ENCODE measurements at regions not wholly inside any gene's neighbourhood (a gene's known extent, or its start where the extent isn't known, plus 50 kb on each side); places are given as distances from the start of the nearest gene placed in this dataset.

GRCh38 chr13:70529652-70530051, 421.4 kb upstream of the KLHL1 start:
- peak; percentile 10 for DNase-seq (ENCODE audit: insufficient read length, low spot score, missing footprints)
- no peak overlapping the region for H2AFZ ChIP-seq (ENCODE audit: low read length)
- H3K4me3 ChIP-seq (ENCODE audit: insufficient read depth, low read length): no peak overlapping the region
- no peak overlapping the region for H3K4me2 ChIP-seq (ENCODE audit: insufficient read depth, low read length)
- H3K36me3 ChIP-seq (ENCODE audit: insufficient read depth, low read length): no peaks in the 10 kb centered on the region
- no peak for TF ChIP-seq CTCF (IDR thresholded peaks at IDR 0.05; ENCODE audit: extremely low read depth, low read depth, low read length)
- no peak overlapping the region for H3K27ac ChIP-seq (ENCODE audit: low read depth, low read length)
- no peaks in the 10 kb centered on the region for H4K20me1 ChIP-seq (ENCODE audit: insufficient read depth, low read length)
- H3K4me1 ChIP-seq (ENCODE audit: insufficient read depth, low read length): no peaks in the 10 kb centered on the region
- H3K79me2 ChIP-seq (ENCODE audit: insufficient read depth, low read length): no peaks in the 10 kb centered on the region
- H3K9me3 ChIP-seq (ENCODE audit: low read depth, low read length): peaks cover 2% of the 10 kb centered on the region
- no peaks in the 10 kb centered on the region for H3K27me3 ChIP-seq (ENCODE audit: insufficient read depth, low read length)

- H3K4me2 ChIP-seq (ENCODE audit: insufficient read depth, low read length): no peak overlapping the region
Measured at GRCh38 chr13:70527599-70527998, 419.3 kb upstream of the KLHL1 start.

GRCh38 chr13:70523622-70524021, 415.4 kb upstream of the KLHL1 start:
- no peak overlapping the region for H3K27ac ChIP-seq (ENCODE audit: low read depth, low read length)
- H3K36me3 ChIP-seq (ENCODE audit: insufficient read depth, low read length): no peaks in the 10 kb centered on the region
- H3K79me2 ChIP-seq (ENCODE audit: insufficient read depth, low read length): no peaks in the 10 kb centered on the region
- no peaks in the 10 kb centered on the region for H3K4me1 ChIP-seq (ENCODE audit: insufficient read depth, low read length)
- TF ChIP-seq CTCF (IDR thresholded peaks at IDR 0.05; ENCODE audit: extremely low read depth, low read depth, low read length): no peak
- H2AFZ ChIP-seq (ENCODE audit: low read length): no peak overlapping the region
- no peak overlapping the region for H3K4me3 ChIP-seq (ENCODE audit: insufficient read depth, low read length)
- no peaks in the 10 kb centered on the region for H3K9me3 ChIP-seq (ENCODE audit: low read depth, low read length)
- DNase-seq (ENCODE audit: insufficient read length, low spot score, missing footprints): no peak
- H3K27me3 ChIP-seq (ENCODE audit: insufficient read depth, low read length): no peaks in the 10 kb centered on the region
- no peaks in the 10 kb centered on the region for H4K20me1 ChIP-seq (ENCODE audit: insufficient read depth, low read length)
- no peak overlapping the region for H3K4me2 ChIP-seq (ENCODE audit: insufficient read depth, low read length)

More at GRCh38 chr13:70527599-70527998, 419.3 kb upstream of the KLHL1 start:
- H3K4me3 ChIP-seq (ENCODE audit: insufficient read depth, low read length): no peak overlapping the region
- no peak for TF ChIP-seq CTCF (IDR thresholded peaks at IDR 0.05; ENCODE audit: extremely low read depth, low read depth, low read length)
- H3K4me1 ChIP-seq (ENCODE audit: insufficient read depth, low read length): no peaks in the 10 kb centered on the region
- no peak for DNase-seq (ENCODE audit: insufficient read length, low spot score, missing footprints)
- no peaks in the 10 kb centered on the region for H4K20me1 ChIP-seq (ENCODE audit: insufficient read depth, low read length)
- no peaks in the 10 kb centered on the region for H3K36me3 ChIP-seq (ENCODE audit: insufficient read depth, low read length)
- no peaks in the 10 kb centered on the region for H3K79me2 ChIP-seq (ENCODE audit: insufficient read depth, low read length)
- peaks cover 2% of the 10 kb centered on the region for H3K9me3 ChIP-seq (ENCODE audit: low read depth, low read length)
- no peaks in the 10 kb centered on the region for H3K27me3 ChIP-seq (ENCODE audit: insufficient read depth, low read length)
- H3K27ac ChIP-seq (ENCODE audit: low read depth, low read length): no peak overlapping the region
- no peak overlapping the region for H2AFZ ChIP-seq (ENCODE audit: low read length)

GRCh38 chr13:70520275-70521036, 412.2 kb upstream of the KLHL1 start:
- H3K27ac ChIP-seq (ENCODE audit: low read depth, low read length): no peak overlapping the region
- TF ChIP-seq CTCF (IDR thresholded peaks at IDR 0.05; ENCODE audit: extremely low read depth, low read depth, low read length): no peak
- no peaks in the 10 kb centered on the region for H3K9me3 ChIP-seq (ENCODE audit: low read depth, low read length)
- H3K79me2 ChIP-seq (ENCODE audit: insufficient read depth, low read length): no peaks in the 10 kb centered on the region
- no peak for DNase-seq (ENCODE audit: insufficient read length, low spot score, missing footprints)
- H3K4me3 ChIP-seq (ENCODE audit: insufficient read depth, low read length): no peak overlapping the region
- H3K27me3 ChIP-seq (ENCODE audit: insufficient read depth, low read length): no peaks in the 10 kb centered on the region
- no peaks in the 10 kb centered on the region for H4K20me1 ChIP-seq (ENCODE audit: insufficient read depth, low read length)
- no peaks in the 10 kb centered on the region for H3K36me3 ChIP-seq (ENCODE audit: insufficient read depth, low read length)
- no peak overlapping the region for H2AFZ ChIP-seq (ENCODE audit: low read length)
- H3K4me2 ChIP-seq (ENCODE audit: insufficient read depth, low read length): no peak overlapping the region
- no peaks in the 10 kb centered on the region for H3K4me1 ChIP-seq (ENCODE audit: insufficient read depth, low read length)

All from osteoblast (primary cell).